ENCODE measurements at regions not wholly inside any gene's neighbourhood (a gene's known extent, or its start where the extent isn't known, plus 50 kb on each side); places are given as distances from the start of the nearest gene placed in this dataset.

GRCh38 chr5:169460123-169460522, 123.5 kb upstream of the SPDL1 start:
- TF ChIP-seq, protein P1, sequence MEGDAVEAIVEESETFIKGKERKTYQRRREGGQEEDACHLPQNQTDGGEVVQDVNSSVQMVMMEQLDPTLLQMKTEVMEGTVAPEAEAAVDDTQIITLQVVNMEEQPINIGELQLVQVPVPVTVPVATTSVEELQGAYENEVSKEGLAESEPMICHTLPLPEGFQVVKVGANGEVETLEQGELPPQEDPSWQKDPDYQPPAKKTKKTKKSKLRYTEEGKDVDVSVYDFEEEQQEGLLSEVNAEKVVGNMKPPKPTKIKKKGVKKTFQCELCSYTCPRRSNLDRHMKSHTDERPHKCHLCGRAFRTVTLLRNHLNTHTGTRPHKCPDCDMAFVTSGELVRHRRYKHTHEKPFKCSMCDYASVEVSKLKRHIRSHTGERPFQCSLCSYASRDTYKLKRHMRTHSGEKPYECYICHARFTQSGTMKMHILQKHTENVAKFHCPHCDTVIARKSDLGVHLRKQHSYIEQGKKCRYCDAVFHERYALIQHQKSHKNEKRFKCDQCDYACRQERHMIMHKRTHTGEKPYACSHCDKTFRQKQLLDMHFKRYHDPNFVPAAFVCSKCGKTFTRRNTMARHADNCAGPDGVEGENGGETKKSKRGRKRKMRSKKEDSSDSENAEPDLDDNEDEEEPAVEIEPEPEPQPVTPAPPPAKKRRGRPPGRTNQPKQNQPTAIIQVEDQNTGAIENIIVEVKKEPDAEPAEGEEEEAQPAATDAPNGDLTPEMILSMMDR (IDR thresholded peaks at IDR 0.05): no peak
- TF ChIP-seq POLR2A (IDR thresholded peaks at IDR 0.05): no peak
- TF ChIP-seq EP300 (IDR thresholded peaks at IDR 0.05): no peak
